Neural cell (in vitro differentiated cells): ENCODE measurements at regions not wholly inside any gene's neighbourhood (a gene's known extent, or its start where the extent isn't known, plus 50 kb on each side); places are given as distances from the start of the nearest gene placed in this dataset.

Experiments
- EP300 ChIP-seq: fragments of 450-650 bp; conservative IDR thresholded peaks from 2 replicates; pipeline ENCODE4 v1.6.1; 2014; ENCODE audit warnings: antibody characterized with exemption, mild to moderate bottlenecking, moderate library complexity; ENCODE audit not compliant: poor library complexity, severe bottlenecking
- MXI1 ChIP-seq: fragments of 450-650 bp; conservative IDR thresholded peaks from 2 replicates; pipeline ENCODE4 v1.6.1; 2014; ENCODE audit warnings: antibody characterized with exemption, mild to moderate bottlenecking; ENCODE audit not compliant: poor library complexity, severe bottlenecking
- POLR2AphosphoS5 ChIP-seq: IDR thresholded peaks from 2 replicates; pipeline ENCODE4 v1.6.1; 2012
- TF ChIP-seq, protein P1 (sequence below): fragments of 450-650 bp; IDR thresholded peaks from 2 replicates; pipeline ENCODE4 v1.5.1; 2014; ENCODE audit warnings: antibody characterized with exemption, mild to moderate bottlenecking, moderate library complexity; ENCODE audit not compliant: poor library complexity, severe bottlenecking

DNA sequence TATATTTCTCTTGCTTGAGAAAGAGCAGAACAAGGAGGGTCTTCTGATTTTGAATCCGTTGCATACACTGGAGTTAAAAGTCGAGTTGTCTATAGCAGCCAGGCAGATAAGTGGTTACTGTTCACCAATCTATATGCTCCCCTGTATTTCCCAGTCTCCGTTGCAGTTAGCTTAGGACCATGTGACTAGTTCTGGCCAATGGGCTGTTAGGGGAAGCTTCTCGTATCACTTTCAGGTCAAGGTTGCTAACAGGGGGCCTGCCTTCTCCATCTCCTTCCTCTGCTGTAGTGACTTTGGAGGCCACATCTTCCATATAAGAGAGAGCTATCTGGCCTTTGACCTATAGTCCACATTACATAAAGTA lies 188.5 kb upstream of the KBTBD8 start:
- TF ChIP-seq POLR2AphosphoS5 (no peak), EP300 (no peak), MXI1 (no peak)
- TF ChIP-seq, protein P1, sequence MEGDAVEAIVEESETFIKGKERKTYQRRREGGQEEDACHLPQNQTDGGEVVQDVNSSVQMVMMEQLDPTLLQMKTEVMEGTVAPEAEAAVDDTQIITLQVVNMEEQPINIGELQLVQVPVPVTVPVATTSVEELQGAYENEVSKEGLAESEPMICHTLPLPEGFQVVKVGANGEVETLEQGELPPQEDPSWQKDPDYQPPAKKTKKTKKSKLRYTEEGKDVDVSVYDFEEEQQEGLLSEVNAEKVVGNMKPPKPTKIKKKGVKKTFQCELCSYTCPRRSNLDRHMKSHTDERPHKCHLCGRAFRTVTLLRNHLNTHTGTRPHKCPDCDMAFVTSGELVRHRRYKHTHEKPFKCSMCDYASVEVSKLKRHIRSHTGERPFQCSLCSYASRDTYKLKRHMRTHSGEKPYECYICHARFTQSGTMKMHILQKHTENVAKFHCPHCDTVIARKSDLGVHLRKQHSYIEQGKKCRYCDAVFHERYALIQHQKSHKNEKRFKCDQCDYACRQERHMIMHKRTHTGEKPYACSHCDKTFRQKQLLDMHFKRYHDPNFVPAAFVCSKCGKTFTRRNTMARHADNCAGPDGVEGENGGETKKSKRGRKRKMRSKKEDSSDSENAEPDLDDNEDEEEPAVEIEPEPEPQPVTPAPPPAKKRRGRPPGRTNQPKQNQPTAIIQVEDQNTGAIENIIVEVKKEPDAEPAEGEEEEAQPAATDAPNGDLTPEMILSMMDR, result no peak
